B cell (primary cell): ENCODE measurements at regions not wholly inside any gene's neighbourhood (a gene's known extent, or its start where the extent isn't known, plus 50 kb on each side); places are given as distances from the start of the nearest gene placed in this dataset.

Source experiments
- ATAC-seq: fragments of 200-7000 bp; cut with Tn5 transposase; one replicate; pipeline ENCODE4 v1.10.0; 2021; ENCODE audit warnings: low read depth, mild to moderate bottlenecking, moderate number of reproducible peaks, moderate library complexity
- CTCF ChIA-PET: fragments of 350-600 bp; sonication (Branson Sonifier 250); formaldehyde crosslinking; loops from one replicate; lab custom pipeline; 2021; ENCODE audit warnings: antibody characterized with exemption, inconsistent platforms; lab: Charles Lee
- POLR2A ChIA-PET: fragments of 350-600 bp; sonication (Branson Sonifier 250); formaldehyde crosslinking; loops from one replicate; lab custom pipeline; 2021; ENCODE audit warnings: antibody characterized with exemption; lab: Charles Lee
- DNase-seq: peaks from one replicate; pipeline ENCODE4 v3.0.0; 2013
- H2AFZ ChIP-seq: 2 replicates; pipeline ENCODE4 v1.6.1; 2012; ENCODE audit warnings: mild to moderate bottlenecking, low read depth, low read length; ENCODE audit not compliant: insufficient read depth, poor library complexity, severe bottlenecking
- H3K27ac ChIP-seq, 2 donors: 1 replicate in 1 of 2; 2 replicates in 1 of 2; pipeline ENCODE4 v1.5.1; 2012 to 2013; ENCODE audit warnings: low read length in 2 of 2, mild to moderate bottlenecking in 2 of 2, moderate library complexity in 1 of 2
- H3K27me3 ChIP-seq, 4 experiments: fragments of 200-600 bp in 1 of 4; sonication (generic) in 1 of 4; replicated peaks in 1 of 4; 1 replicate in 2 of 4; 2 replicates in 2 of 4; pipeline versions ENCODE4 v1.6.1 to v1.7.0; 2013 to 2016; ENCODE audit warnings: low read length in 3 of 4, mild to moderate bottlenecking in 2 of 4, mixed read lengths in 1 of 4, moderate library complexity in 1 of 4; ENCODE audit not compliant: insufficient read depth in 4 of 4, control insufficient read depth in 3 of 4; ENCODE audit errors: control extremely low read depth in 1 of 4
- H3K36me3 ChIP-seq, 2 experiments: replicated peaks in 1 of 2; 1 replicate in 1 of 2; 2 replicates in 1 of 2; pipeline versions ENCODE4 v1.6.1 to v1.7.1; 2013; ENCODE audit warnings: low read length in 1 of 2; ENCODE audit not compliant: insufficient read depth in 2 of 2, control insufficient read depth in 1 of 2; ENCODE audit errors: control extremely low read depth in 1 of 2, extremely low read depth in 1 of 2
- H3K4me1 ChIP-seq, 2 donors: fragments of 200-600 bp in 1 of 2; sonication (generic) in 1 of 2; 1 replicate in 1 of 2; 2 replicates in 1 of 2; pipeline versions ENCODE4 v1.5.1 to v1.6.1; 2013 to 2017; ENCODE audit warnings: low read length in 2 of 2; ENCODE audit not compliant: control insufficient read depth in 2 of 2, insufficient read depth in 2 of 2
- H3K4me2 ChIP-seq: replicated peaks from 2 replicates; pipeline ENCODE3; 2012; ENCODE audit warnings: mild to moderate bottlenecking, low read depth, low read length; ENCODE audit not compliant: poor library complexity, severe bottlenecking
- H3K4me3 ChIP-seq, 5 experiments: fragments of 200-600 bp in 1 of 5; sonication (generic) in 1 of 5; 1 replicate in 3 of 5; 2 replicates in 2 of 5; pipeline versions ENCODE4 v1.5.1 to v1.7.0; 2011 to 2016; ENCODE audit warnings: low read length in 4 of 5, mild to moderate bottlenecking in 4 of 5, low read depth in 2 of 5, control low read depth in 1 of 5, moderate library complexity in 1 of 5; ENCODE audit not compliant: insufficient read depth in 1 of 5; ENCODE audit errors: control extremely low read depth in 1 of 5, extremely low read depth in 1 of 5
- H3K79me2 ChIP-seq: fragments of 200-600 bp; sonication (generic); one replicate; pipeline ENCODE4 v1.6.0; 2016; ENCODE audit warnings: low read length; ENCODE audit not compliant: control insufficient read depth, insufficient read depth
- H3K9ac ChIP-seq: fragments of 200-600 bp; sonication (generic); 2 replicates; pipeline ENCODE4 v1.6.1; 2017; ENCODE audit warnings: mild to moderate bottlenecking, low read length, moderate library complexity
- H3K9me3 ChIP-seq, 3 donors: one replicate each; pipeline versions ENCODE4 v1.6.1 to v1.7.1; 2013; ENCODE audit warnings: low read length in 2 of 3; ENCODE audit not compliant: control insufficient read depth in 2 of 3, insufficient read depth in 1 of 3; ENCODE audit errors: control extremely low read depth in 1 of 3
- H4K20me1 ChIP-seq: 2 replicates; pipeline ENCODE4 v1.6.0; 2012; ENCODE audit warnings: mild to moderate bottlenecking, low read length; ENCODE audit not compliant: insufficient read depth, control insufficient read depth, poor library complexity, severe bottlenecking
- H3K27ac Mint-ChIP-seq: one replicate; pipeline ENCODE4 v1.8.0; 2021; ENCODE audit warnings: mixed read lengths
- H3K27me3 Mint-ChIP-seq: one replicate; pipeline ENCODE4 v1.8.0; 2021; ENCODE audit warnings: mixed read lengths
- H3K4me1 Mint-ChIP-seq: one replicate; pipeline ENCODE4 v1.8.0; 2021; ENCODE audit warnings: mixed read lengths
- H3K4me3 Mint-ChIP-seq: one replicate; pipeline ENCODE4 v1.8.0; 2021; ENCODE audit warnings: mixed read lengths
- H3K9me3 Mint-ChIP-seq: one replicate; pipeline ENCODE4 v1.8.0; 2022; ENCODE audit warnings: mixed read lengths; ENCODE audit not compliant: insufficient read depth
- CTCF ChIP-seq: fragments of 200-600 bp; IDR thresholded peaks from one replicate; pipeline ENCODE4 v1.8.0; 2022; ENCODE audit warnings: antibody characterized with exemption, mild to moderate bottlenecking
- EZH2 ChIP-seq: IDR thresholded peaks from 2 replicates; pipeline ENCODE4 v1.6.1; 2012; ENCODE audit warnings: borderline replicate concordance, low read depth, mild to moderate bottlenecking, moderate library complexity, low read length; ENCODE audit not compliant: insufficient read depth, poor library complexity, severe bottlenecking
- WGBS: methylation state at CpG from one replicate; pipeline ENCODE4 v1.1.5; 2013; ENCODE audit warnings: missing lambda C conversion rate; ENCODE audit not compliant: insufficient coverage; 5-methylcytosine and 5-hydroxymethylcytosine counted together
- intact Hi-C: fragments of 100-400 bp; cut with micrococcal nuclease; formaldehyde crosslinking; loops from one replicate; pipeline ENCODE4 v1.10.0; 2022

- ChIA-PET POLR2A (no interaction called here), CTCF (no interaction called here)
- Mint-ChIP-seq H3K4me3 (no peak overlapping the region), H3K9me3 (no peaks in the 10 kb centered on the region), H3K27ac (no peak overlapping the region), H3K27me3 (no peaks in the 10 kb centered on the region), H3K4me1 (no peaks in the 10 kb centered on the region)
- intact Hi-C loops: no loop called here
- Histone ChIP-seq H3K27ac (no peak overlapping the region), H2AFZ (no peak overlapping the region), H3K4me2 (no peak overlapping the region), H3K79me2 (no peaks in the 10 kb centered on the region), H4K20me1 (no peaks in the 10 kb centered on the region), H3K4me3 (no peak overlapping the region), H3K9ac (no peak overlapping the region), H3K4me1 (no peaks in the 10 kb centered on the region), H3K36me3 (no peaks in the 10 kb centered on the region), H3K9me3 (no peaks in the 10 kb centered on the region), H3K27me3 (no peaks in the 10 kb centered on the region)
- 100% methylated on average over 1 of the region's 7 CpGs for WGBS
- DNase-seq (no peak), ATAC-seq (no peak)
- TF ChIP-seq CTCF (no peak), EZH2 (no peak)
Observed at GRCh38 chrX:4668802-4669536, 955.5 kb upstream of the PRKX start.

- no peak for TF ChIP-seq CTCF
- no peak for TF ChIP-seq EZH2
- H3K4me2 ChIP-seq: no peak overlapping the region
- ChIA-PET CTCF (no interaction called here), POLR2A (no interaction called here)
- H3K4me1 ChIP-seq: no peaks in the 10 kb centered on the region
- no peak overlapping the region for H3K9ac ChIP-seq
- H3K27ac ChIP-seq: no peak overlapping the region
- Mint-ChIP-seq H3K4me1 (no peaks in the 10 kb centered on the region), H3K9me3 (no peaks in the 10 kb centered on the region), H3K27ac (no peak overlapping the region), H3K4me3 (no peak overlapping the region), H3K27me3 (no peaks in the 10 kb centered on the region)
- no peaks in the 10 kb centered on the region for H3K9me3 ChIP-seq
- ATAC-seq (no peak), DNase-seq (no peak)
- H4K20me1 ChIP-seq: no peaks in the 10 kb centered on the region
- intact Hi-C loops: no loop called here
- H3K79me2 ChIP-seq: no peaks in the 10 kb centered on the region
- no peaks in the 10 kb centered on the region for H3K27me3 ChIP-seq
- H3K36me3 ChIP-seq: no peaks in the 10 kb centered on the region
- H3K4me3 ChIP-seq: no peak overlapping the region
- 100% methylated on average over 1 of the region's 3 CpGs for WGBS
- H2AFZ ChIP-seq: no peak overlapping the region
Observed at GRCh38 chrX:4663085-4663484, 949.6 kb upstream of the PRKX start.
